Heart right ventricle (tissue), 16 donors: ENCODE measurements at regions not wholly inside any gene's neighbourhood (a gene's known extent, or its start where the extent isn't known, plus 50 kb on each side); places are given as distances from the start of the nearest gene placed in this dataset.

Source experiments
- ATAC-seq, 8 donors: fragments of 200-7000 bp; cut with Tn5 transposase; one replicate each; pipeline ENCODE4 v1.9.1; 2020; ENCODE audit warnings: mild to moderate bottlenecking in 8 of 8, moderate library complexity in 8 of 8, moderate number of reproducible peaks in 1 of 8
- DNase-seq, 2 donors: peaks; one replicate each; pipeline ENCODE4 v3.0.0-alpha.2; 2020
- H3K27ac ChIP-seq, 10 donors: fragments of 200-600 bp; sonication (generic) in 2 of 10; one replicate each; pipeline versions ENCODE4 v1.5.0 to v1.8.0; 2020 to 2022; ENCODE audit warnings: mild to moderate bottlenecking in 3 of 10
- H3K27me3 ChIP-seq, 7 donors: fragments of 200-600 bp; one replicate each; pipeline ENCODE4 v1.8.0; 2021 to 2022; ENCODE audit warnings: mild to moderate bottlenecking in 2 of 7
- H3K36me3 ChIP-seq, 9 donors: fragments of 200-600 bp; sonication (generic) in 1 of 9; one replicate each; pipeline versions ENCODE4 v1.5.0 to v1.8.0; 2020 to 2022; ENCODE audit warnings: mild to moderate bottlenecking in 2 of 9
- H3K4me1 ChIP-seq, 9 donors: fragments of 200-600 bp; sonication (generic) in 1 of 9; one replicate each; pipeline versions ENCODE4 v1.5.0 to v1.8.0; 2020 to 2022; ENCODE audit warnings: mild to moderate bottlenecking in 4 of 9
- H3K4me3 ChIP-seq, 10 donors: fragments of 200-600 bp; sonication (generic) in 2 of 10; one replicate each; pipeline versions ENCODE4 v1.5.0 to v1.8.0; 2020 to 2022; ENCODE audit warnings: mild to moderate bottlenecking in 7 of 10, moderate library complexity in 2 of 10
- H3K9me3 ChIP-seq, 11 donors: fragments of 200-600 bp in 10 of 11; sonication (generic) in 2 of 11; one replicate each; pipeline versions ENCODE4 v1.5.0 to v1.8.0; 2013 to 2022; ENCODE audit warnings: mild to moderate bottlenecking in 2 of 11, control low read depth in 1 of 11, moderate library complexity in 1 of 11
- WGBS, 2 donors: extraction: QIAGEN DNeasy Blood & Tissue Kit; methylation state at CpG; one replicate each; pipeline ENCODE4 v1.1.7; 2013; ENCODE audit warnings: inconsistent platforms in 1 of 2; 5-methylcytosine and 5-hydroxymethylcytosine counted together
- intact Hi-C, 10 donors: fragments of 100-400 bp; cut with DNase I; formaldehyde crosslinking; loops; one replicate each; pipeline versions ENCODE4 v1.11.1 to v1.14.2; 2022
- TF ChIP-seq, protein P1 (sequence below), 9 donors: fragments of 200-600 bp; sonication (generic) in 2 of 9; IDR thresholded peaks; one replicate each; pipeline versions ENCODE4 v1.5.0 to v1.8.0; 2021 to 2022; ENCODE audit warnings: antibody characterized with exemption in 9 of 9, mild to moderate bottlenecking in 5 of 9, moderate library complexity in 1 of 9
- donor health status: Arrhythmogenic right ventricular cardiomyopathy.
- donor health status: ischemic (EF 13 %, LVEDD 7.1; RV severe dilation, severe dysfunction).
- donor health status: healthy with polysubstance abuse.
- donor health status: DM: no; HTN: yes; CAD: no.
- donor health status: DM: no; HTN: no; CAD: no.
- donor health status: ischemic (EF 25% LVEDD 6.9; RV normal size, moderate dysfunction).
- donor health status: ischemic (EF 25% LVEDD 5.7; RV mildly dilated, moderate dysfunction).
- donor health status: healthy.
- donor health status: DM: yes; HTN: yes; CAD: no.
- donor health status: Ischemic cardiomyopathy.
- donor health status: ischemic (EF 35%, LVEDD 5.7; RV mildly dilated, moderate dysfunction).
- donor health status: nonischemic (EF 11% LVEDD 7.7; RV severe dilation, severe dysfunction).
- donor health status: DM: yes; HTN: yes; CAD: no.
- donor health status: PGD.
- donor health status: ischemic (EF 29% LVEDD 5.4; RV normal size, mild dysfunction).
- donor health status: nonischemic (EF 23%, LVEDD 6.1; RV moderate dilation, normal function).

GRCh38 chr16:60337671-60338070 lies 1603.6 kb upstream of the GOT2 start:
- intact Hi-C loops = no loop called here
- Histone ChIP-seq H3K27ac (no peak overlapping the region), H3K4me1 (no peaks in the 10 kb centered on the region), H3K9me3 (peaks cover 0 to 7% (median 0%) of the 10 kb centered on the region in 11 donors), H3K27me3 (no peaks in the 10 kb centered on the region), H3K36me3 (no peaks in the 10 kb centered on the region), H3K4me3 (no peak overlapping the region)
- WGBS, 2 donors = 81 to 87% methylated on average over 4 of the region's 4 CpGs
- no peak for ATAC-seq
- TF ChIP-seq, protein P1, sequence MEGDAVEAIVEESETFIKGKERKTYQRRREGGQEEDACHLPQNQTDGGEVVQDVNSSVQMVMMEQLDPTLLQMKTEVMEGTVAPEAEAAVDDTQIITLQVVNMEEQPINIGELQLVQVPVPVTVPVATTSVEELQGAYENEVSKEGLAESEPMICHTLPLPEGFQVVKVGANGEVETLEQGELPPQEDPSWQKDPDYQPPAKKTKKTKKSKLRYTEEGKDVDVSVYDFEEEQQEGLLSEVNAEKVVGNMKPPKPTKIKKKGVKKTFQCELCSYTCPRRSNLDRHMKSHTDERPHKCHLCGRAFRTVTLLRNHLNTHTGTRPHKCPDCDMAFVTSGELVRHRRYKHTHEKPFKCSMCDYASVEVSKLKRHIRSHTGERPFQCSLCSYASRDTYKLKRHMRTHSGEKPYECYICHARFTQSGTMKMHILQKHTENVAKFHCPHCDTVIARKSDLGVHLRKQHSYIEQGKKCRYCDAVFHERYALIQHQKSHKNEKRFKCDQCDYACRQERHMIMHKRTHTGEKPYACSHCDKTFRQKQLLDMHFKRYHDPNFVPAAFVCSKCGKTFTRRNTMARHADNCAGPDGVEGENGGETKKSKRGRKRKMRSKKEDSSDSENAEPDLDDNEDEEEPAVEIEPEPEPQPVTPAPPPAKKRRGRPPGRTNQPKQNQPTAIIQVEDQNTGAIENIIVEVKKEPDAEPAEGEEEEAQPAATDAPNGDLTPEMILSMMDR (IDR thresholded peaks at IDR 0.05) = no peak
- no peak for DNase-seq

GRCh38 chr16:60331168-60331567 lies 1597.1 kb upstream of the GOT2 start:
- no peak for ATAC-seq
- no peaks in the 10 kb centered on the region for H3K27me3 ChIP-seq
- intact Hi-C loops = no loop called here
- DNase-seq = no peak
- peaks cover 0 to 15% (median 0%) of the 10 kb centered on the region in 11 donors for H3K9me3 ChIP-seq
- 48% methylated on average over 2 of the region's 2 CpGs for WGBS, 2 donors
- H3K4me3 ChIP-seq = no peak overlapping the region
- no peaks in the 10 kb centered on the region for H3K36me3 ChIP-seq
- no peak overlapping the region for H3K27ac ChIP-seq
- TF ChIP-seq, protein P1 (IDR thresholded peaks at IDR 0.05) = no peak
- H3K4me1 ChIP-seq = no peaks in the 10 kb centered on the region

DNA sequence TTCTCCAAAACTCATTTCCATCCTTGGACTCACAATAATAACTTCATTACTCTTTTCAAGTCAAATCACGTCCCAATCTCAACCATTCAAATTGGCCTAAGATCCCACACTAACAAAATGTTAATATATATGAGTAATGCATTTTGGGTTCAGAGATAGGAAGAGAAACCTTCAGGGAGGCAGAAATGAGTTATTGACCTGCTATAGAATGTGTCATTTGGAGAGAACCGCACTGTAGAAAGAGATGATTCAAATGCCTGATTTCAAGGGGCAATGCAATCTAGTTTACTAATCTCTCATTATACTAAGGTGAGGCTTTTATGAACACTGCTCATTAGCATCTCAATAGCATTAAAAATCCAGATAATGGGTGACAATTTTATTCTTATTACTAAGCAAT lies 1595.0 kb upstream of the GOT2 start:
- DNase-seq = no peak
- Histone ChIP-seq H3K9me3 (peaks cover 0 to 15% (median 0%) of the 10 kb centered on the region in 11 donors), H3K27me3 (no peaks in the 10 kb centered on the region), H3K36me3 (no peaks in the 10 kb centered on the region), H3K27ac (no peak overlapping the region), H3K4me3 (no peak overlapping the region), H3K4me1 (no peaks in the 10 kb centered on the region)
- WGBS, 2 donors = 74 to 93% methylated on average over 2 of the region's 2 CpGs
- no peak for ATAC-seq
- TF ChIP-seq, protein P1 (IDR thresholded peaks at IDR 0.05) = no peak
- intact Hi-C loops = no loop called here

DNA sequence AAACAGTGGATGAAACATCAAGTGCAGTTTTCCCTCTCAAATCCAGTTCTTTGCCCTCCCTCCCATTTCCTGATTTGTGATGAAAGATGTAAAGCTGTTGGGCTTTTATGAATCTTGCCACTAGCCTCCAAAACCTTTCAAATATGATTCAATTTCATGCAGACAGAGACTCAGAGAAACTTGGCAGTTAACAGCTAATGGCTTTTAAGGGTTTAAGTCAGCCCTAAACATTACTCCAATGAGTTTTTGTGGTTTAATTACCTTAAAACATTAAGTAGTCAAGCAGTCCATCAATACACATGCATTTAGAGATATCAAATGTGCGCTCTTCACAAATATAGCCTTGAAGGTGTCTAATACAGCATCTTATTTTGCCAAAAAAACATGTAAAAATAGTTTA lies 1594.0 kb upstream of the GOT2 start:
- TF ChIP-seq, protein P1 (IDR thresholded peaks at IDR 0.05) = no peak
- no peak overlapping the region for H3K4me3 ChIP-seq
- peaks cover 0 to 20% (median 0%) of the 10 kb centered on the region in 11 donors for H3K9me3 ChIP-seq
- no peaks in the 10 kb centered on the region for H3K27me3 ChIP-seq
- no peaks in the 10 kb centered on the region for H3K4me1 ChIP-seq
- no peaks in the 10 kb centered on the region for H3K36me3 ChIP-seq
- no peak for DNase-seq
- 89 to 91% methylated on average over 1 of the region's 1 CpG for WGBS, 2 donors
- no peak for ATAC-seq
- no peak overlapping the region for H3K27ac ChIP-seq
- intact Hi-C loops = no loop called here
